GM19397 (cell line): ENCODE measurements at regions not wholly inside any gene's neighbourhood (a gene's known extent, or its start where the extent isn't known, plus 50 kb on each side); places are given as distances from the start of the nearest gene placed in this dataset.

ENCODE experiments used
- ATAC-seq: cut with Tn5 transposase; IDR thresholded peaks from one replicate; pipeline ENCODE4 v1.9.1; 2021; ENCODE audit warnings: mild to moderate bottlenecking, moderate library complexity; ENCODE audit not compliant: unreplicated experiment

GRCh38 chr4:107330916-107331315, 294.8 kb upstream of the DKK2 start:
- no peak for ATAC-seq

- no peak for ATAC-seq
Observed at GRCh38 chr4:107319386-107319785, 283.3 kb upstream of the DKK2 start.

DNA sequence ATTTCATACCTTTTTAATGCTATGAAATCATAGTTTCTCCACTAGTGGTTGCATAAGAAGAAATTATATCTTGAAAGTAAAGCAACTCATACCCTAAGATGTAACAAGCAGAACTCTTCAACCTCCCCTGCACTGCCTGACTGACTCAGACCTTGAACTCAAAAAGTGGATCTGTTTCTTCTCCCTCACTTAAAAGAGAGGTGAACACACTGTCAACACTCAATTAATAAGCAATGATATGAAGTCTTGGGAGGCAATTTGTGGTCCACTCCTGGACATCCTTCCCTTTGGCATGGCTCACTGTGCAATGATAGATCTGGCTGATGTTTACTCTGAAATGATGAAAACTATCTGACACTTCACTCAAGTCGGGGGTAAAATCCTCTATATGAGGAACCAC, 282.0 kb upstream of the DKK2 start:
- ATAC-seq = no peak

DNA sequence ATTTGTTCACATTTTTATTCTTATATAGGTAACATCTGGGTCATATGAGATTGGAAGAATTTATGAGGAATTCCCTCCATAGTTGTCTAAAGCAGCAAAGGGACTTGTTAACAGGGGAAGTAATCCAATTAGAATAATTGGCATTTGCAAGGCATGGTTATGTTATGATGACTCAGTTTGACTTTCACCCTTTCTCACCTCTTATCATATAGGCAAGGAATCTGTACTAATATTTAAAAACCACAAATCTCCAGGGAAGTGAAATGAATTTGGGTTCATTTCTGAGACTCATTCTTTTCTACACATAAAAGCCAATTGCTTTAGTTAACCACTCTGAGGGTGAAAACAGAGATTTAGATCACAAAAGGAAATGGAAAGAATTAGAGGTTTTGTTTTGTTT, 281.5 kb upstream of the DKK2 start:
- ATAC-seq = no peak

- ATAC-seq = no peak
Observed at GRCh38 chr4:107315584-107315983, 279.5 kb upstream of the DKK2 start.

GRCh38 chr4:107314156-107314555, 278.0 kb upstream of the DKK2 start:
- ATAC-seq = no peak

- ATAC-seq = no peak
Observed at GRCh38 chr4:107312366-107312765, 276.3 kb upstream of the DKK2 start.

DNA sequence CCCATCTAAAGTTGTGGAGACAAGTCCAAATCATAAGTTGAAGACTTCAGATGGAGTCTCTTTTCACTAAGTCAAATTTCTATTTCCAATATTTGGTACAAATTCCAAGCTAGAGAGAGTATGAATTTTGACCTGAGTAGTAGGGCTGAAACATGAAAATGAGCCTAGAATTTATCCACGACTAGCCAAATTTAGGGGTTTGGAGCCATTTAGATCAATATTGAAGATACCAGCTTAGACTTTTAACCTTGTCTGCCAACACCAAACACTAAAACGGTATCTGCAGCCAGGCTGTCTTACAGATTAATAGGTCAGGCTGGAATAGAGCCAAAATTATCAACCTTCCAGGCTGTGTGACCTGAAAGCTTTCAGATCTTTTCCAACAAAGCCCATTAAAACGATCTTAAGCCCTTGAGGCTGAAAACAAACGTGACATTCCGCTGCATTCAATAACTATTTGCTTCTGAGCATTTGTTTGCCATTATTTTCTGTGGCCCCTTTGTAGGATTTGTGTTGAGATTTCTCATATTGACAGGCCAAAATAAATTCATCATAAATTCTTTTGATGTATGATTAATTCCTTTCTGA, 268.7 kb upstream of the DKK2 start:
- ATAC-seq = no peak

GRCh38 chr4:107299646-107300045, 263.5 kb upstream of the DKK2 start:
- no peak for ATAC-seq

- ATAC-seq = no peak
Observed at GRCh38 chr4:107292979-107293378, 256.9 kb upstream of the DKK2 start.

DNA sequence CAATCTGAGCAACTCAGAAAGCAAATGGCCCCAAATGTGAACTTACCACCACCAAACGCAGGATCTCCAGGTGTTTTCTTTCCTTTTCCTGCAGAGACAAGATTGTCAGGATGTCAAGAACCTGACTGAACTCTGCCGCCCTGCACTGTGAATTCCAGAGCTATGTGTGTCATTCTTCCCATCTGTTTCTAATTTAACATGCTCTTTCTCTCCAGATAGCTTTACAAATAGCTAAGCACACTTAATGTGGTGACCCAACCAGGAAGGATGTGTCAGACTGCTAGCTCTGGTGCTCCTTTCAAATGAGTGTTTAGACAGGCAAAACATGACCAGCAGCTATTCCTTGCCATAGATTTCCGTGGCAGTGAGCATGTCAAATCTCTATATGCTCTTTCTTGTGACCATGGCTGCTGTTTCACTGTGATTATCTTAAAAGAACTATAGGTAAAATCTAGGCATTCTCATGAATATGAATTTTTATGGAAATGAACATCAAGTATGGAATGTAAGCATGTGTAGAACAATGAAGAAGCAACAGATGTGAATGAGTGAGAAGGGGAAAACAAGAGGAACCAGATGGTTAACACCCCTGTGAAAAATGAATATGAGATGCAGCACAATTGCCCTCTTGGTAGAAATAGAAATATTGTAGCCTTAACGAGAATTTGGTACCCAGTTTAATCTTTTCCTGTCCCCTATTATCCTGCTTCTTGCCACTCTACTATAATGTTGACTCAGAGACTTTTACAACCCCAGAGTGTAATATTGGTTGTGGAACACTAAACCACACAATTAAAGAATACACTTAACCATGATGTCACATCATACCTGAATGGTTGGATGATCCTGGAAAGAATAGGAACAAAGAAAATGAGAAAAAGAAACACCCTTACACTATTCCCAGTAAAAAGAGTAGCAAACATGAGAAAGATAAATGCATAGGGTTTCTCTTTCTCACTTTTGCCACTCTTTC, 247.8 kb upstream of the DKK2 start:
- ATAC-seq = no peak

DNA sequence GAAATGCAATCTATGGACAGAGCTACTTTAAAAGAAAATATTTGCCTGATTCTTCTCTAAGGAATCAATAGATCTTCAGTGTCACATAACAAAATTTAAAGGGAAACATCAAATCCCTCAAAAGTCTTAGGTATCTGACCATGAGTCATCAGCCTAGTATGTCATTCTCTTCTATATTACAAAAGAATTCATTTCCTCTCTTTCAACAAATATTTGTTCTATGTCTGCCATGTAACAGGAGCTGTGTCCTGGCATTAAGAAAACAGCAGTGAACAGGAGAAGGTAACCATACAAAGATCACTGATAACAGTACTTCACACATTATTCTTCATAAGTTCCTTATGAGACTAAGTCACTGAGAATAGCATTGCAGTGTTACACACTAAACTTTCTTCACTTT, 243.6 kb upstream of the DKK2 start:
- no peak for ATAC-seq

- no peak for ATAC-seq
Observed at GRCh38 chr4:107278791-107279483, 242.8 kb upstream of the DKK2 start.

GRCh38 chr4:107276052-107276451, 239.9 kb upstream of the DKK2 start:
- ATAC-seq = no peak

GRCh38 chr4:107275225-107275624, 239.1 kb upstream of the DKK2 start:
- no peak for ATAC-seq

GRCh38 chr4:107270614-107271013, 234.5 kb upstream of the DKK2 start:
- no peak for ATAC-seq

DNA sequence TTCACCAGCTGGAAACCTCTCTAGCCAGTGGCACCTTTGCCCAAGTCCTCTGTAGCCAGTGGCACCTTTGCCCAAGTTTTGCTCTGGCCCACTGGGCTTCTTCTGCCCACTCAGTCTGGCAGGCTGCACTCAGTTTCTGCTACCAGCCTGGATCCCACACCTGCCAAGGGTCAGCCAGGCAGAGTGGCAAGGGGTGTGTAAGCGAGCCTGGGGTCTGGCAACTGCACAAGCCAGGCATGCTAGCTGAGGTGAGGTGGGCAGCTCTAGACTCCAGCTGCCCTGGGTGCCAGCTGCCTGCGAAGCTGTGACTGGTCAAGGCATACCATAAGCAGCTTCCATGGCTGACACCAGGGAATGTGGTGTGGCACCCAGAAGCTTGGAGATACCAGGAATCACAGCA, 233.1 kb upstream of the DKK2 start:
- no peak for ATAC-seq

DNA sequence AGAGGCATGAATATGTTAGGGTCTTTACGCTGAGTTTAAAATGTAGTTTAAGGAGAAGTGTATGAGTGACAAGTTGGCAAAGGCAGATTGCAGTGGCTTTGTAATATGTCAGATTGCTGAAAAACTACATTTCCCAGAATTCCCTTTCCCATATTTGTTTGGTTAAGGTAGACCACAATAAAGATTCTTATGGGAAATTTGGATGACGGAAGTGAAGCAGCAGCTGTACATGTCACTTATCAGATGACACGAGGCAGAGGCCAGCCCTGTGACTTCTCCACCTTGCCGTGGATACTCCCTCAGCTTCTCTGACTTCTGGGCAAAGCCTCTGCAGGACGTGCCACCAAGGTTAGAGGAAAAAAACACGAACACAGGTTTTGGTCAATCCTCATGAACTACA, 229.7 kb upstream of the DKK2 start:
- no peak for ATAC-seq

DNA sequence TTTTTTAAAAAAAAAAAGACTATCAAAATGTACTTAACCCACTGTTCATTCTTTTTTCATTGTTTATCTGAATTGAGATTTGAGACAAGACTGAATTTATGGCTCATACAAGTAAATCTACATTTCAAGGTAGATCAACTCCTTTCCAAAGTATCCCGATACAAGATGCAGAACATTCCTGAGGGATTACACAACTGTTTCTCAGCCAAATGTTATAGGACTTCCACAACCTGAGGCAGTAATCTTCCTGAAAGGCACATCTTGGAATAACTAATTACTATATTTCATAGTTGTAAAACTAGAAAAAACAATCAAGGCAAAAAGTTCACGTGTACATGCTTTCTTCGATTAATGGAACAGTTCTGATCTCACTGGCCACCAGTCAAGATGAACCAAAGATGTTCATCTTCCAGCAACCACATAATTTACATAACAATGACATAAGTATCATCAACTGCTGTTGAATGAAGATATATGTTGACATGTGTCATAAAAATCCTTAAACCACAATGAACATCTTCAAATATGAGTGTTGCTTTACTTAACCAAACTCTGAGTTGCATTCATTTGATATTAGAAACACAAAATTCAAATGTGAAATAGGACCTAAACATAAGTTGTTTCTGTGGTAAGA, 225.2 kb upstream of the DKK2 start:
- no peak for ATAC-seq

- no peak for ATAC-seq
Observed at GRCh38 chr4:107258359-107258758, 222.2 kb upstream of the DKK2 start.

DNA sequence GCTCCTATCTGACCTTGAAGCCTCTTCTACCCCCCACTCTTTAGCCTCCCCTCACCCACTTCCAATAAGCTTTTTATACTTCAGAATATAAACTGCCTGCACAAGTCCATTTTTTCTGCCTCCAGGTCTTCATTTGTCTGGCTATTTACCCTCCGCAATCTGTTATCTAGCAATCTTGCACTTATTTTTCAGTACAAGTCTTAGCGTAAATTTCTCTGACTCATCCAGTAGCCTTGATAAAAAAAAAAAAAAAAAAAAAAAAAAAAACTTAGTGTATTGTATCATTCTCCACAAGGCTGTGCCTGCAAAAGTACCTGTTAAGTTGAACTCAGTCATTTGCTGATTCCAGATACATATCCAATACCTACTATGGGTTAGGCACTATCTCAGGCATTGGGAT, 219.5 kb upstream of the DKK2 start:
- ATAC-seq = no peak
